H9 (cell line): ENCODE measurements at regions not wholly inside any gene's neighbourhood (a gene's known extent, or its start where the extent isn't known, plus 50 kb on each side); places are given as distances from the start of the nearest gene placed in this dataset.

Experiments
- DNase-seq: peaks from one replicate; pipeline ENCODE4 v3.0.0-alpha.2; 2017
- H2AFZ ChIP-seq: one replicate; pipeline ENCODE4 v1.6.1; 2013; ENCODE audit warnings: mild to moderate bottlenecking, low read length, control low read depth, moderate library complexity
- H2AK5ac ChIP-seq: 2 replicates; pipeline ENCODE4 v1.6.1; 2013; ENCODE audit warnings: low read length, control low read depth, mixed read lengths; ENCODE audit not compliant: insufficient read length
- H2BK120ac ChIP-seq: one replicate; pipeline ENCODE4 v1.6.1; 2013; ENCODE audit warnings: low read depth, mild to moderate bottlenecking, low read length, control low read depth, inconsistent platforms; ENCODE audit not compliant: poor library complexity, severe bottlenecking
- H2BK12ac ChIP-seq: 2 replicates; pipeline ENCODE4 v1.6.1; 2013; ENCODE audit warnings: low read length, control low read depth, mixed read lengths, low read depth; ENCODE audit not compliant: insufficient read length
- H2BK15ac ChIP-seq: 2 replicates; pipeline ENCODE4 v1.6.1; 2013; ENCODE audit warnings: low read depth, low read length, control low read depth
- H2BK20ac ChIP-seq: one replicate; pipeline ENCODE4 v1.6.1; 2013; ENCODE audit warnings: low read depth, mild to moderate bottlenecking, low read length, control low read depth, inconsistent platforms; ENCODE audit not compliant: poor library complexity, severe bottlenecking
- H2BK5ac ChIP-seq: 2 replicates; pipeline ENCODE4 v1.6.1; 2013; ENCODE audit warnings: low read length, control low read depth, mixed read lengths; ENCODE audit not compliant: insufficient read length
- H3K14ac ChIP-seq: 2 replicates; pipeline ENCODE4 v1.6.1; 2013; ENCODE audit warnings: low read length, control low read depth; ENCODE audit not compliant: insufficient read depth
- H3K18ac ChIP-seq: 2 replicates; pipeline ENCODE4 v1.6.1; 2013; ENCODE audit warnings: low read depth, mild to moderate bottlenecking, mixed read lengths, low read length, control low read depth; ENCODE audit not compliant: insufficient read length
- H3K23ac ChIP-seq: 2 replicates; pipeline ENCODE4 v1.6.1; 2013; ENCODE audit warnings: low read length, control low read depth, mixed read lengths, low read depth; ENCODE audit not compliant: insufficient read length
- H3K23me2 ChIP-seq: 2 replicates; pipeline ENCODE4 v1.6.1; 2013; ENCODE audit warnings: low read depth, mild to moderate bottlenecking, mixed read lengths, low read length, control low read depth; ENCODE audit not compliant: insufficient read length, poor library complexity, severe bottlenecking
- H3K27ac ChIP-seq: 2 replicates; pipeline ENCODE4 v1.5.1; 2013; ENCODE audit warnings: low read length, control low read depth, mixed read lengths, low read depth; ENCODE audit not compliant: insufficient read length
- H3K27me3 ChIP-seq: 2 replicates; pipeline ENCODE4 v1.6.1; 2013; ENCODE audit warnings: low read length, control low read depth, inconsistent platforms; ENCODE audit not compliant: insufficient read depth
- H3K4ac ChIP-seq: 2 replicates; pipeline ENCODE4 v1.6.1; 2013; ENCODE audit warnings: low read depth, mild to moderate bottlenecking, control low read depth, inconsistent platforms, low read length, moderate library complexity
- H3K4me1 ChIP-seq: 2 replicates; pipeline ENCODE4 v1.6.1; 2013; ENCODE audit warnings: low read length, control low read depth, inconsistent platforms; ENCODE audit not compliant: insufficient read depth
- H3K4me2 ChIP-seq: 2 replicates; pipeline ENCODE4 v1.6.1; 2013; ENCODE audit warnings: low read length, control low read depth, mixed read lengths; ENCODE audit not compliant: insufficient read length, insufficient read depth
- H3K56ac ChIP-seq: 2 replicates; pipeline ENCODE4 v1.6.1; 2013; ENCODE audit warnings: low read depth, mild to moderate bottlenecking, mixed read lengths, low read length, control low read depth; ENCODE audit not compliant: insufficient read length
- H3K79me1 ChIP-seq: 2 replicates; pipeline ENCODE4 v1.6.1; 2013; ENCODE audit warnings: low read depth, mild to moderate bottlenecking, moderate library complexity, low read length, control low read depth, inconsistent platforms; ENCODE audit not compliant: insufficient read depth, poor library complexity, severe bottlenecking
- H3K79me2 ChIP-seq: 2 replicates; pipeline ENCODE4 v1.6.1; 2013; ENCODE audit warnings: low read length, control low read depth, inconsistent platforms; ENCODE audit not compliant: insufficient read depth
- H3K9ac ChIP-seq: 2 replicates; pipeline ENCODE4 v1.6.1; 2013; ENCODE audit warnings: low read length, control low read depth, mixed read lengths; ENCODE audit not compliant: insufficient read length; ENCODE audit errors: extremely low read depth
- H3K9me3 ChIP-seq: one replicate; pipeline ENCODE4 v1.6.1; 2013; ENCODE audit warnings: low read depth, low read length, inconsistent platforms; ENCODE audit not compliant: control insufficient read depth
- H3T11ph ChIP-seq: one replicate; pipeline ENCODE4 v1.6.1; 2013; ENCODE audit warnings: mild to moderate bottlenecking, low read length, control low read depth, inconsistent platforms
- H4K20me1 ChIP-seq: one replicate; pipeline ENCODE4 v1.6.1; 2013; ENCODE audit not compliant: control insufficient read depth, insufficient read length, insufficient read depth
- H4K5ac ChIP-seq: 2 replicates; pipeline ENCODE4 v1.6.1; 2013; ENCODE audit warnings: low read depth, mild to moderate bottlenecking, mixed read lengths, low read length, control low read depth; ENCODE audit not compliant: insufficient read length
- H4K8ac ChIP-seq: replicated peaks from 2 replicates; pipeline ENCODE4 v1.6.1; 2013; ENCODE audit warnings: low read length, control low read depth, mixed read lengths, low read depth; ENCODE audit not compliant: insufficient read length
- H4K91ac ChIP-seq: 2 replicates; pipeline ENCODE4 v1.6.1; 2013; ENCODE audit warnings: low read depth, mild to moderate bottlenecking, moderate library complexity, mixed read lengths, low read length, control low read depth; ENCODE audit not compliant: insufficient read length
- H3K27ac Mint-ChIP-seq, 3 experiments: 2 replicates in 2 of 3; 3 replicates in 1 of 3; pipeline ENCODE4 v1.8.0; 2020 to 2021; ENCODE audit warnings: mixed read lengths in 3 of 3, mild to moderate bottlenecking in 1 of 3, moderate library complexity in 1 of 3
- H3K27me3 Mint-ChIP-seq: 2 replicates; pipeline ENCODE4 v1.8.0; 2021; ENCODE audit warnings: low read depth, mild to moderate bottlenecking, moderate library complexity, mixed read lengths
- H3K36me3 Mint-ChIP-seq, 3 experiments: 2 replicates in 2 of 3; 3 replicates in 1 of 3; pipeline ENCODE4 v1.8.0; 2020 to 2021; ENCODE audit warnings: low read depth in 3 of 3, mixed read lengths in 3 of 3; ENCODE audit not compliant: insufficient read depth in 1 of 3
- H3K4me1 Mint-ChIP-seq, 2 experiments: 2 replicates each; pipeline ENCODE4 v1.8.0; 2020; ENCODE audit warnings: mixed read lengths in 2 of 2
- H3K4me3 Mint-ChIP-seq, 2 experiments: 2 replicates in 1 of 2; 3 replicates in 1 of 2; pipeline ENCODE4 v1.8.0; 2020 to 2021; ENCODE audit warnings: mild to moderate bottlenecking in 2 of 2, mixed read lengths in 2 of 2, moderate library complexity in 1 of 2
- H3K9me3 Mint-ChIP-seq, 2 experiments: 2 replicates in 1 of 2; 3 replicates in 1 of 2; pipeline ENCODE4 v1.8.0; 2020; ENCODE audit warnings: mild to moderate bottlenecking in 2 of 2, mixed read lengths in 2 of 2, moderate library complexity in 1 of 2
- WGBS: extraction: QIAGEN DNeasy Blood & Tissue Kit; methylation state at CpG from one replicate; pipeline ENCODE4 v1.1.7; 2013; ENCODE audit warnings: missing lambda C conversion rate, low lambda C conversion rate, mixed read lengths; ENCODE audit not compliant: insufficient read length; ENCODE audit errors: extremely low coverage; 5-methylcytosine and 5-hydroxymethylcytosine counted together
- TF ChIP-seq, protein P1 (sequence below): fragments of 200-600 bp; sonication (generic); conservative IDR thresholded peaks from 3 replicates; pipeline ENCODE4 v1.8.0; 2021; ENCODE audit warnings: antibody characterized with exemption, mild to moderate bottlenecking

DNA sequence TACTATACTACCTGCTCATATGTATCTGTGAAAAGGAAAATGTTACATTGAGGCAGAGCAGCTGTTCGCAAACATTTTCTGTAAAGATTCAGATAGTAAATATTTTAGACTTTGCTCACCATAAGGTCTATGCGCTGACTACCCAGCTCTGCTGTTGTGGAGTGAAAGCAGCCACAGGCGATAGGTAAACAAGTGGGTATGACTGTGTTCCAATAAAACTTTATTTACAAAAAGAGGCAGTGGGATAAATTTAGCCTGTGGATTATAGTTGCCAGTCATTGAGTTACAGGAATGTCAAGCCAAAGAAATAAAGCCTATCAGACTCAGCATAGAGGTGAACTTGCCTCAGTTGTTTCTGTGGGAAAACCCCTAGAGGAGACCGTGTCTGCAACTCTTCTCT, 487.7 kb upstream of the API5 start:
- no CpG with 5 or more reads among the region's 4 CpGs for WGBS
- no peak overlapping the region for H3K4me3 Mint-ChIP-seq
- TF ChIP-seq, protein P1, sequence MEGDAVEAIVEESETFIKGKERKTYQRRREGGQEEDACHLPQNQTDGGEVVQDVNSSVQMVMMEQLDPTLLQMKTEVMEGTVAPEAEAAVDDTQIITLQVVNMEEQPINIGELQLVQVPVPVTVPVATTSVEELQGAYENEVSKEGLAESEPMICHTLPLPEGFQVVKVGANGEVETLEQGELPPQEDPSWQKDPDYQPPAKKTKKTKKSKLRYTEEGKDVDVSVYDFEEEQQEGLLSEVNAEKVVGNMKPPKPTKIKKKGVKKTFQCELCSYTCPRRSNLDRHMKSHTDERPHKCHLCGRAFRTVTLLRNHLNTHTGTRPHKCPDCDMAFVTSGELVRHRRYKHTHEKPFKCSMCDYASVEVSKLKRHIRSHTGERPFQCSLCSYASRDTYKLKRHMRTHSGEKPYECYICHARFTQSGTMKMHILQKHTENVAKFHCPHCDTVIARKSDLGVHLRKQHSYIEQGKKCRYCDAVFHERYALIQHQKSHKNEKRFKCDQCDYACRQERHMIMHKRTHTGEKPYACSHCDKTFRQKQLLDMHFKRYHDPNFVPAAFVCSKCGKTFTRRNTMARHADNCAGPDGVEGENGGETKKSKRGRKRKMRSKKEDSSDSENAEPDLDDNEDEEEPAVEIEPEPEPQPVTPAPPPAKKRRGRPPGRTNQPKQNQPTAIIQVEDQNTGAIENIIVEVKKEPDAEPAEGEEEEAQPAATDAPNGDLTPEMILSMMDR: no peak

More for the DNA sequence above, 487.7 kb upstream of the API5 start:
- Histone ChIP-seq H2BK5ac (no peak overlapping the region), H2BK15ac (no peak overlapping the region), H3K56ac (no peak overlapping the region), H3K14ac (no peak overlapping the region), H4K8ac (no peak overlapping the region), H3T11ph (no peak overlapping the region), H2AK5ac (no peak overlapping the region), H2BK12ac (no peak overlapping the region), H2BK120ac (no peak overlapping the region), H3K27ac (no peak overlapping the region), H4K5ac (no peak overlapping the region), H2AFZ (no peak overlapping the region), H3K9me3 (no peaks in the 10 kb centered on the region), H3K27me3 (no peaks in the 10 kb centered on the region), H3K23me2 (no peaks in the 10 kb centered on the region), H2BK20ac (no peak overlapping the region), H3K9ac (no peak overlapping the region), H3K4me2 (no peak overlapping the region), H3K18ac (no peak overlapping the region), H3K4me1 (no peaks in the 10 kb centered on the region), H3K4ac (no peak overlapping the region), H4K20me1 (no peaks in the 10 kb centered on the region), H3K79me1 (no peaks in the 10 kb centered on the region), H4K91ac (no peak overlapping the region), H3K79me2 (no peaks in the 10 kb centered on the region), H3K23ac (no peak overlapping the region)
- DNase-seq: no peak
- peaks cover 5 to 9% of the 10 kb centered on the region in 2 experiments; a peak in 1 of 4 replicates for H3K4me1 Mint-ChIP-seq
- H3K9me3 Mint-ChIP-seq: no peaks in the 10 kb centered on the region; a peak in 1 of 5 replicates
- no peaks in the 10 kb centered on the region for H3K36me3 Mint-ChIP-seq
- H3K27me3 Mint-ChIP-seq: no peaks in the 10 kb centered on the region
- H3K27ac Mint-ChIP-seq: no peak overlapping the region
